ENCODE measurements at regions not wholly inside any gene's neighbourhood (a gene's known extent, or its start where the extent isn't known, plus 50 kb on each side); places are given as distances from the start of the nearest gene placed in this dataset.

DNA sequence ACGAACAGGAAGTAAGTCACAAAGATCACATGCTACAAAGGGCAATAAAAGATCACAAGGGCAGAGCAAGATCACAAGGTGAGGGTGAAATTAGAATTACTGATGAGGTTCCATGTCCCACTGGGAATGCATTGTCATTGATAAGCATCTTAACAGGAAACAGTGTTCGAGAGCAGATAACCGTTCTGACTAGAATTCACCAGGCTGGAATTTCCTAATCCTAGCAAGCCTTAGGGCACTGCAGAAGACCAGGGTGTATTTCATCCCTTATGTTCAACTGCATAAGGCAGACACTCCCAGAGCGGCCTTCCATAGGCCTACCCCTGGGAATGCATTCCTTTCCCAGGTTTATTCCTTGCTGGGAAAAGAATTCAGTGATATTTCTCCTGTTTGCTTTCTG is 980.6 kb upstream of the LCORL start:
- no peak for TF ChIP-seq POLR2A (IDR thresholded peaks at IDR 0.05)
- TF ChIP-seq, protein P1, sequence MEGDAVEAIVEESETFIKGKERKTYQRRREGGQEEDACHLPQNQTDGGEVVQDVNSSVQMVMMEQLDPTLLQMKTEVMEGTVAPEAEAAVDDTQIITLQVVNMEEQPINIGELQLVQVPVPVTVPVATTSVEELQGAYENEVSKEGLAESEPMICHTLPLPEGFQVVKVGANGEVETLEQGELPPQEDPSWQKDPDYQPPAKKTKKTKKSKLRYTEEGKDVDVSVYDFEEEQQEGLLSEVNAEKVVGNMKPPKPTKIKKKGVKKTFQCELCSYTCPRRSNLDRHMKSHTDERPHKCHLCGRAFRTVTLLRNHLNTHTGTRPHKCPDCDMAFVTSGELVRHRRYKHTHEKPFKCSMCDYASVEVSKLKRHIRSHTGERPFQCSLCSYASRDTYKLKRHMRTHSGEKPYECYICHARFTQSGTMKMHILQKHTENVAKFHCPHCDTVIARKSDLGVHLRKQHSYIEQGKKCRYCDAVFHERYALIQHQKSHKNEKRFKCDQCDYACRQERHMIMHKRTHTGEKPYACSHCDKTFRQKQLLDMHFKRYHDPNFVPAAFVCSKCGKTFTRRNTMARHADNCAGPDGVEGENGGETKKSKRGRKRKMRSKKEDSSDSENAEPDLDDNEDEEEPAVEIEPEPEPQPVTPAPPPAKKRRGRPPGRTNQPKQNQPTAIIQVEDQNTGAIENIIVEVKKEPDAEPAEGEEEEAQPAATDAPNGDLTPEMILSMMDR (IDR thresholded peaks at IDR 0.05 in 4 of 5, conservative IDR thresholded peaks at IDR 0.05 in 1 of 5), result no peak

Measured in gastrocnemius medialis (tissue), 4 donors.